ENCODE measurements at regions not wholly inside any gene's neighbourhood (a gene's known extent, or its start where the extent isn't known, plus 50 kb on each side); places are given as distances from the start of the nearest gene placed in this dataset.
"Not testable (repeated sequence)": the region's sequence is repeated elsewhere in the genome, so short reads cannot be mapped to it uniquely, and the experiment has no call there.

- DNase-seq: no peak
These were observed 259.0 kb downstream of the HNMT start for GRCh38 chr2:138223319-138223718.

GRCh38 chr2:138227195-138227594, 262.9 kb downstream of the HNMT start:
- no peak for DNase-seq

- DNase-seq: no peak
These were observed 263.8 kb downstream of the HNMT start for GRCh38 chr2:138228101-138228500.

- no peak for DNase-seq
These were observed 267.3 kb upstream of the SPOPL start for GRCh38 chr2:138234265-138234664.

GRCh38 chr2:138235041-138235440, 266.5 kb upstream of the SPOPL start:
- no peak for DNase-seq

GRCh38 chr2:138236142-138236541, 265.4 kb upstream of the SPOPL start:
- no peak for DNase-seq

- DNase-seq: no peak
These were observed 263.7 kb upstream of the SPOPL start for GRCh38 chr2:138237667-138238384.

- DNase-seq: no peak
These were observed 262.7 kb upstream of the SPOPL start for GRCh38 chr2:138238908-138239307.

- DNase-seq: no peak
These were observed 261.6 kb upstream of the SPOPL start for GRCh38 chr2:138239902-138240491.

GRCh38 chr2:138243372-138243771, 258.2 kb upstream of the SPOPL start:
- no peak for DNase-seq

- DNase-seq: no peak
These were observed 257.1 kb upstream of the SPOPL start for GRCh38 chr2:138244501-138244925.

GRCh38 chr2:138245310-138245709, 256.3 kb upstream of the SPOPL start:
- DNase-seq: no peak

GRCh38 chr2:138247302-138247701, 254.3 kb upstream of the SPOPL start:
- no peak for DNase-seq

- no peak for DNase-seq
These were observed 252.4 kb upstream of the SPOPL start for GRCh38 chr2:138249207-138249606.

- not testable (repeated sequence) for DNase-seq
These were observed 250.7 kb upstream of the SPOPL start for GRCh38 chr2:138250843-138251320.

GRCh38 chr2:138252587-138252986, 249.0 kb upstream of the SPOPL start:
- no peak for DNase-seq

- no peak for DNase-seq
These were observed 245.9 kb upstream of the SPOPL start for GRCh38 chr2:138255670-138256069.

- DNase-seq: no peak
These were observed 234.2 kb upstream of the SPOPL start for GRCh38 chr2:138267161-138267901.

GRCh38 chr2:138267902-138268254, 233.7 kb upstream of the SPOPL start:
- no peak for DNase-seq

GRCh38 chr2:138269765-138270164, 231.8 kb upstream of the SPOPL start:
- no peak for DNase-seq

- no peak for DNase-seq
These were observed 230.1 kb upstream of the SPOPL start for GRCh38 chr2:138271467-138271866.

- DNase-seq: no peak
These were observed 228.9 kb upstream of the SPOPL start for GRCh38 chr2:138272524-138273195.

GRCh38 chr2:138273280-138273679, 228.3 kb upstream of the SPOPL start:
- DNase-seq: not testable (repeated sequence)
